Nephron (organoid): ENCODE measurements at regions not wholly inside any gene's neighbourhood (a gene's known extent, or its start where the extent isn't known, plus 50 kb on each side); places are given as distances from the start of the nearest gene placed in this dataset.

ENCODE experiments used
- H3K27ac Mint-ChIP-seq, 3 experiments: 2 replicates each; pipeline ENCODE4 v1.8.0; 2020; ENCODE audit warnings: mixed read lengths in 3 of 3, mild to moderate bottlenecking in 2 of 3, moderate library complexity in 1 of 3
- H3K27me3 Mint-ChIP-seq: 2 replicates; pipeline ENCODE4 v1.8.0; 2021; ENCODE audit warnings: low read depth, mild to moderate bottlenecking, moderate library complexity, mixed read lengths
- H3K36me3 Mint-ChIP-seq: 2 replicates; pipeline ENCODE4 v1.8.0; 2020; ENCODE audit warnings: low read depth, mixed read lengths
- H3K4me1 Mint-ChIP-seq: 2 replicates; pipeline ENCODE4 v1.8.0; 2020; ENCODE audit warnings: mixed read lengths
- H3K4me3 Mint-ChIP-seq, 3 experiments: 2 replicates each; pipeline ENCODE4 v1.8.0; 2020; ENCODE audit warnings: mild to moderate bottlenecking in 3 of 3, mixed read lengths in 3 of 3, moderate library complexity in 2 of 3
- H3K9me3 Mint-ChIP-seq: 2 replicates; pipeline ENCODE4 v1.8.0; 2020; ENCODE audit warnings: mixed read lengths
- CTCF ChIP-seq, 3 experiments: fragments of 200-600 bp; sonication (generic); IDR thresholded peaks; one replicate each; pipeline ENCODE4 v1.5.0; 2021; ENCODE audit warnings: antibody characterized with exemption in 3 of 3; ENCODE audit not compliant: unreplicated experiment in 3 of 3

- H3K9me3 Mint-ChIP-seq: no peaks in the 10 kb centered on the region
- no peaks in the 10 kb centered on the region for H3K36me3 Mint-ChIP-seq
- TF ChIP-seq CTCF (IDR thresholded peaks at IDR 0.05; ENCODE audit: unreplicated experiment in 3 of 3): no peak
- H3K4me3 Mint-ChIP-seq: no peak overlapping the region
- H3K27ac Mint-ChIP-seq: no peak overlapping the region
- no peaks in the 10 kb centered on the region for H3K27me3 Mint-ChIP-seq
- no peaks in the 10 kb centered on the region for H3K4me1 Mint-ChIP-seq
Observed at GRCh38 chr2:180849851-180850250, 130.6 kb upstream of the UBE2E3 start.

DNA sequence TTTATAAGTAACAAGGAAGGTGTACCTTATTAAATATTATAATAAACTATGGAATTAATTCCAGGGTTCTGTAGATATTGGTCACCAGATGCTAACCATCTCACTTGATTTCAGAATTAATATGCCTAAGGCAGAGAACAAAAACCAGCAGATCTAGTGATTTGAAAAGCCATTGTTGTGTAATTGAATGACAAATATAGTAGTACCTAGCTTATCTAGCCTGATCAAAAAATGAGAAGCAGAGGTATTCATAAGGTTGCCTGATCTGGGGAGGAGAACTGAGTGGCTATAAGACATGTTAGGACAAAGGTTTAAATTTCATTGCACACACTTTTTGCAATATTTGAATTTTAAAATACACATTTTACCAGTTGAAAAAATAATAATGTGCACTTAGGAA lies 132.0 kb upstream of the UBE2E3 start:
- Mint-ChIP-seq H3K27me3 (no peaks in the 10 kb centered on the region), H3K9me3 (no peaks in the 10 kb centered on the region), H3K4me3 (no peak overlapping the region), H3K4me1 (no peaks in the 10 kb centered on the region), H3K36me3 (no peaks in the 10 kb centered on the region), H3K27ac (no peak overlapping the region)
- no peak for TF ChIP-seq CTCF (IDR thresholded peaks at IDR 0.05; ENCODE audit: unreplicated experiment in 3 of 3)

- H3K9me3 Mint-ChIP-seq: no peaks in the 10 kb centered on the region
- no peak overlapping the region for H3K27ac Mint-ChIP-seq
- H3K4me3 Mint-ChIP-seq: no peak overlapping the region
- no peaks in the 10 kb centered on the region for H3K4me1 Mint-ChIP-seq
- H3K36me3 Mint-ChIP-seq: no peaks in the 10 kb centered on the region
- H3K27me3 Mint-ChIP-seq: no peaks in the 10 kb centered on the region
- TF ChIP-seq CTCF (IDR thresholded peaks at IDR 0.05; ENCODE audit: unreplicated experiment in 3 of 3): peak in 1 of 3 experiments; percentile 12
Observed at GRCh38 chr2:180846756-180847472, 133.5 kb upstream of the UBE2E3 start.

DNA sequence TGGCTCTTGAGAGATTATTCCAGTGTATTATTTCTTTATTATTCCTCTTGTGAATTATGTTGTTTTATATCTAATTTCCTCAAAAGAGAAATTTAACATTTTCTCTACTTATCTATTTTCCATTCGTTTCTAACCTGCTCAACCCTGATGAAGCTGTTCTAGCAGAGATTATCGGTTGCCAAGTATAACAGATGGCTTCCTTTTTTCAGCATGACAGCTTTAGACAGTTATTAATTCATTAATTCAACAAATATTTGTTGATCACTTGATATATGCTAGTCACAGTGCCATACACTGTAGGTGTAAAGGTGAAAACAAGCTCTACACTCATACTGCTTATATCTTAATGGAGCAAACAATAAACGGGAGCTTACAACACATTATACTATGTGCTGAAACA lies 137.9 kb upstream of the UBE2E3 start:
- Mint-ChIP-seq H3K9me3 (peaks cover 2% of the 10 kb centered on the region), H3K4me3 (no peak overlapping the region), H3K36me3 (no peaks in the 10 kb centered on the region), H3K4me1 (no peaks in the 10 kb centered on the region), H3K27ac (no peak overlapping the region), H3K27me3 (no peaks in the 10 kb centered on the region)
- TF ChIP-seq CTCF (IDR thresholded peaks at IDR 0.05; ENCODE audit: unreplicated experiment in 3 of 3): no peak

DNA sequence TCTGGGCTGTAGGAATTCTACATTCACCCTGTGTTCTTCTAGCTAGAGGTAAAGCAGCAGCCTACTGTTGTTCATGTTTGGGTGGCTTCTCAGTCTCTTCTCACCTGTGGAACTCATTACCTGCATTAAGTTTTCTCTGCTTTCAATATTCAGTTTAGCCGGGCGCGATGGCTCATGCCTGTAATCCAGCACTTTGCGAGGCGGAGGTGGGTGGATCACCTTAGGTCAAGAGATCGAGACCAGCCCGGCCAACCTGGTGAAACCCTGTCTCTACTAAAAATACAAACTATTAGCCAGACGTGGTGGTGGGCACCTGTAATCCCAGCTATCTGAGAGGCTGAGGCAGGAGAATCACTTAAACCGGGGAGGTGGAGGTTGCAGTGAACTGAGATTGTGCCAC lies 139.8 kb upstream of the UBE2E3 start:
- H3K36me3 Mint-ChIP-seq: no peaks in the 10 kb centered on the region

More for the DNA sequence above, 139.8 kb upstream of the UBE2E3 start:
- no peaks in the 10 kb centered on the region for H3K27me3 Mint-ChIP-seq
- H3K4me3 Mint-ChIP-seq: no peak overlapping the region
- H3K27ac Mint-ChIP-seq: no peak overlapping the region
- no peaks in the 10 kb centered on the region for H3K4me1 Mint-ChIP-seq
- peaks cover 2% of the 10 kb centered on the region for H3K9me3 Mint-ChIP-seq
- no peak for TF ChIP-seq CTCF (IDR thresholded peaks at IDR 0.05; ENCODE audit: unreplicated experiment in 3 of 3)
